SU-DHL-6 (cell line): ENCODE measurements at regions not wholly inside any gene's neighbourhood (a gene's known extent, or its start where the extent isn't known, plus 50 kb on each side); places are given as distances from the start of the nearest gene placed in this dataset.

ENCODE experiments used
- H2AFZ ChIP-seq: fragments of 200-600 bp; sonication (generic); 2 replicates; pipeline ENCODE4 v1.6.1; 2014; ENCODE audit warnings: low read depth, mild to moderate bottlenecking, moderate library complexity, mixed read lengths, antibody characterized with exemption, low read length; ENCODE audit not compliant: severe bottlenecking
- H3F3A ChIP-seq: fragments of 200-600 bp; shearing (Covaris generic); 2 replicates; pipeline ENCODE4 v1.6.0; 2016; ENCODE audit warnings: antibody characterized with exemption, mild to moderate bottlenecking; ENCODE audit not compliant: insufficient read depth
- H3K27ac ChIP-seq: fragments of 200-600 bp; sonication (generic); 2 replicates; pipeline ENCODE4 v1.5.1; 2016; ENCODE audit warnings: low read depth, mild to moderate bottlenecking, low read length, moderate library complexity, mixed read lengths
- H3K27me3 ChIP-seq: fragments of 200-600 bp; sonication (generic), shearing (Covaris generic); 2 replicates; pipeline ENCODE4 v1.6.0; 2014; ENCODE audit warnings: mild to moderate bottlenecking, low read length
- H3K36me3 ChIP-seq: fragments of 200-600 bp; sonication (generic); 2 replicates; pipeline ENCODE4 v1.6.1; 2014; ENCODE audit warnings: mild to moderate bottlenecking, low read length, mixed read lengths
- H3K4me2 ChIP-seq: fragments of 300-600, 200-600 bp; shearing (Covaris generic), sonication (generic); 2 replicates; pipeline ENCODE4 v1.6.0; 2014; ENCODE audit warnings: low read length, low read depth, mild to moderate bottlenecking; ENCODE audit not compliant: poor library complexity, severe bottlenecking
- H3K4me3 ChIP-seq: fragments of 200-600 bp; sonication (generic); 2 replicates; pipeline ENCODE4 v1.5.1; 2014; ENCODE audit warnings: antibody characterized with exemption, low read length, mild to moderate bottlenecking, mixed read lengths; ENCODE audit not compliant: insufficient read depth, poor library complexity, severe bottlenecking
- H3K79me2 ChIP-seq: fragments of 200-600 bp; sonication (generic); 2 replicates; pipeline ENCODE4 v1.6.1; 2014; ENCODE audit warnings: mild to moderate bottlenecking, low read length, moderate library complexity; ENCODE audit not compliant: insufficient read depth
- H3K9ac ChIP-seq: fragments of 200-600 bp; sonication (generic); 2 replicates; pipeline ENCODE4 v1.7.0; 2014; ENCODE audit warnings: mild to moderate bottlenecking, low read length
- H3K9me2 ChIP-seq: fragments of 200-600 bp; sonication (generic); replicated peaks from 2 replicates; pipeline ENCODE4 v1.6.1; 2014; ENCODE audit warnings: low read length; ENCODE audit not compliant: insufficient read depth
- H3K9me3 ChIP-seq: fragments of 200-600 bp; sonication (generic); 2 replicates; pipeline ENCODE4 v1.6.1; 2014; ENCODE audit warnings: low read length, mixed read lengths; ENCODE audit not compliant: insufficient read depth
- H4K20me1 ChIP-seq: fragments of 200-600 bp; sonication (generic); 2 replicates; pipeline ENCODE4 v1.6.1; 2014; ENCODE audit warnings: low read depth, mild to moderate bottlenecking, antibody characterized with exemption, low read length, moderate library complexity, mixed read lengths
- CTCF ChIP-seq: fragments of 200-600 bp; sonication (generic); IDR thresholded peaks from one replicate; pipeline ENCODE4 v1.5.1; 2017; ENCODE audit warnings: antibody characterized with exemption, mild to moderate bottlenecking, low read length, moderate library complexity; ENCODE audit not compliant: insufficient read depth, poor library complexity, severe bottlenecking
- EZH2phosphoT487 ChIP-seq: fragments of 200-600 bp; sonication (generic), shearing (Covaris generic); conservative IDR thresholded peaks from 2 replicates; pipeline ENCODE4 v1.6.1; 2018; ENCODE audit warnings: mild to moderate bottlenecking, antibody characterized with exemption, low read length, moderate library complexity, mixed read lengths

DNA sequence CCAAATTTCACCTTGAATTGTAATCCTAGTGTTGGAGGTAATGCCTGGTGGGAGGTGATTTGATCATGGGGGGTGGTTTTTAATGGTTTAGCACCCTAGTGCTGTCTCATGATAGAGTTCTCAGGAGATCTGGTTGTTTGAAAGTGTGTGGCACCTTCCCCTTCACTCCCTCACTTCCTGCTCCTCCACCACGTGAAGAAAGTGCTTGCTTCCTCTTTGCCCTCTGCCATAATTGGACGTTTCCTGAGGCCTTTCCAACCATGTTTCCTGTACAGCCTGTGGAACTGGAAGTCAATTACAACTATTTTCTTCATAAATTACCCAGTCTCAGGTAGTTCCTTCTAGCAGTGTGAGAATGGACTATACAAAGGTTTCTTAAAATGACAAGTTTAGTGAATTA lies 251.8 kb upstream of the NETO1 start:
- no peak overlapping the region for H3K27ac ChIP-seq
- H2AFZ ChIP-seq: no peak overlapping the region
- no peak overlapping the region for H3K9ac ChIP-seq
- no peaks in the 10 kb centered on the region for H3K79me2 ChIP-seq
- no peaks in the 10 kb centered on the region for H3K9me2 ChIP-seq
- H3F3A ChIP-seq: no peaks in the 10 kb centered on the region
- H3K4me2 ChIP-seq: no peak overlapping the region
- H3K36me3 ChIP-seq: no peaks in the 10 kb centered on the region
- H3K9me3 ChIP-seq: no peaks in the 10 kb centered on the region
- no peak overlapping the region for H3K4me3 ChIP-seq
- no peaks in the 10 kb centered on the region for H3K27me3 ChIP-seq
- H4K20me1 ChIP-seq: no peaks in the 10 kb centered on the region
- TF ChIP-seq CTCF (no peak), EZH2phosphoT487 (no peak)

DNA sequence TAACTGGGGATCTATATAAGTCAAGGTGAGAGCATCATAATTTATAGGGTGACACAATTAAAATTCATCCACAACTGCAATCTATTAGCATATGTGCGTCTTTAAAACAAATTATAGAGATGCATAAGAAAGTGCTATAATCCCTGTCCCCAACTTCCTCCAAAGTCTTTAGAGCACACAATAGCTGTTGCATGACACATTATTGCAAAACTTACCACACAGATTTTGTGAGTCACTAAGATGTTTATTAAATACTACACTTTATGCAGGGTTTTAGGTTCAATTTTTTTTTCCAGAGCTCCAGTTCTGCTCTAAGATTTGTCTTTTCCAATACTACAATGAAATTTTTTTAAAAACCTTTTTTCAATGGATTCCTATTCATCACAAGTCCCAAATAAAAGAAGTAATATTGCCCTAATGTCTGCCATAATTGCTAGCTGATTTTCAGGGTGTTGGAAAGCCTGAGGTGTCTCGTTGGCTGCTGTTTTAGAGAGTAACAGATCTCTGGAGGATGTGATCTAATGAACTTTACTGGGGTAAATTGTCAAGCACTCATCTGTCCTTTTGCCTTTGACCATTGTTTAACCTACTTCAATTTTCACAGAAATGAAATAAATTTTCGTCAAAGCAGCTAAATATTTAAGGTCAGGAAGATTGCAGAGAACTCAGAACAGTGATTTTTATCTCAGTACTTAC lies 250.5 kb upstream of the NETO1 start:
- H3K9me3 ChIP-seq: no peaks in the 10 kb centered on the region
- no peak for TF ChIP-seq EZH2phosphoT487
- no peak for TF ChIP-seq CTCF
- H3K9me2 ChIP-seq: no peaks in the 10 kb centered on the region
- no peaks in the 10 kb centered on the region for H3K27me3 ChIP-seq
- H4K20me1 ChIP-seq: no peaks in the 10 kb centered on the region
- H2AFZ ChIP-seq: no peak overlapping the region
- H3K4me2 ChIP-seq: no peak overlapping the region
- H3K27ac ChIP-seq: no peak overlapping the region
- H3K79me2 ChIP-seq: no peaks in the 10 kb centered on the region
- no peaks in the 10 kb centered on the region for H3F3A ChIP-seq
- H3K36me3 ChIP-seq: no peaks in the 10 kb centered on the region
- no peak overlapping the region for H3K4me3 ChIP-seq
- H3K9ac ChIP-seq: no peak overlapping the region

- TF ChIP-seq CTCF (no peak), EZH2phosphoT487 (no peak)
These were observed 242.5 kb upstream of the NETO1 start for GRCh38 chr18:73110307-73110706.

More at GRCh38 chr18:73110307-73110706, 242.5 kb upstream of the NETO1 start:
- no peak overlapping the region for H3K4me3 ChIP-seq
- H3K9me2 ChIP-seq: no peaks in the 10 kb centered on the region; the same call in 1 of the 2 replicates
- no peak overlapping the region for H3K27ac ChIP-seq
- H2AFZ ChIP-seq: no peak overlapping the region
- no peak overlapping the region for H3K4me2 ChIP-seq
- no peaks in the 10 kb centered on the region for H3K9me3 ChIP-seq
- no peaks in the 10 kb centered on the region for H3K79me2 ChIP-seq
- no peaks in the 10 kb centered on the region for H3F3A ChIP-seq
- no peak overlapping the region for H3K9ac ChIP-seq
- no peaks in the 10 kb centered on the region for H3K27me3 ChIP-seq
- no peaks in the 10 kb centered on the region for H4K20me1 ChIP-seq
- no peaks in the 10 kb centered on the region for H3K36me3 ChIP-seq
